ENCODE measurements at regions not wholly inside any gene's neighbourhood (a gene's known extent, or its start where the extent isn't known, plus 50 kb on each side); places are given as distances from the start of the nearest gene placed in this dataset.

DNA sequence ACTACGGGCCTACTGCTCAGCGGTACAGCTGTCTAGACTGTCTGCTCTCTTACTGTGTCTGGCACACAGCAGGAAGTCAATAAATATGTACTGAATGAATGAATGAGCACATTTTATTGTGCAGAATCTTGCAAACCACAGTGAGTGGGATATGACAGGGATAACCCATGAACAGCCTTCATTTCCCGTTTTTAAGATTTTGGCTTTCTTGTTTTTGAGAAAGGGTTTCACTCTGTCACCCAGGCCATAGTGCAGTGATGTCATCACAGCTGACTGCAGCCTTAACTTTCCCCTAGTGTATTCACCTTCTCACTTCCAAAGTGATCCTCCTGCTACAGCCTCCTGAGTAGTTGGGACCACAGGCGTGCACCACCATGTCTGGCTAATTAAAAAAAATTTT lies 203.1 kb downstream of the AEBP2 start:
- intact Hi-C loops (cut with micrococcal nuclease) = no loop called here
- H3K27me3 Mint-ChIP-seq (ENCODE audit: low read depth in 3 of 3) = peaks cover 0 to 3% (median 0%) of the 10 kb centered on the region in 3 donors
- Histone ChIP-seq H3K4me3 (replicated peaks in 1 of 3; ENCODE audit: low read depth in 2 of 3, low read length in 3 of 3) (no peak overlapping the region), H3K36me3 (replicated peaks in 1 of 2; ENCODE audit: control insufficient read depth in 1 of 2, insufficient read depth in 2 of 2, low read length in 2 of 2) (no peaks in the 10 kb centered on the region), H3K79me2 (ENCODE audit: insufficient read depth, low read length) (no peaks in the 10 kb centered on the region), H3K4me1 (ENCODE audit: control insufficient read depth in 1 of 2, insufficient read depth in 2 of 2, low read length in 2 of 2) (no peaks in the 10 kb centered on the region), H3K9ac (ENCODE audit: insufficient read depth, low read length, poor library complexity, severe bottlenecking) (no peak overlapping the region), H4K20me1 (ENCODE audit: insufficient read depth, low read length) (no peaks in the 10 kb centered on the region), H3K9me3 (replicated peaks in 1 of 2; ENCODE audit: control insufficient read depth in 1 of 2, insufficient read depth in 1 of 2, low read length in 2 of 2) (peaks cover 8 to 9% of the 10 kb centered on the region in 2 donors), H2AFZ (ENCODE audit: insufficient read depth, low read depth, low read length, poor library complexity, severe bottlenecking) (no peak overlapping the region), H3K27me3 (ENCODE audit: control insufficient read depth in 2 of 2, insufficient read depth in 2 of 2, low read length in 2 of 2) (no peaks in the 10 kb centered on the region), H3K4me2 (replicated peaks; ENCODE audit: extremely low read depth, low read length, poor library complexity, severe bottlenecking) (no peak overlapping the region), H3K27ac (ENCODE audit: low read depth in 1 of 2, low read length in 2 of 2) (no peak overlapping the region)
- 88% methylated on average over 2 of the region's 4 CpGs for WGBS (ENCODE audit: insufficient coverage)
- no peaks in the 10 kb centered on the region for H3K36me3 Mint-ChIP-seq
- no peak for TF ChIP-seq CTCF (IDR thresholded peaks at IDR 0.05)
- no peak overlapping the region for H3K4me3 Mint-ChIP-seq
- peaks cover 3 to 14% (median 10%) of the 10 kb centered on the region in 7 donors for H3K9me3 Mint-ChIP-seq
- H3K4me1 Mint-ChIP-seq = no peaks in the 10 kb centered on the region
- no peak overlapping the region for H3K27ac Mint-ChIP-seq
- DNase-seq = no peak

GRCh38 chr12:19643635-19644034 lies 204.3 kb downstream of the AEBP2 start:
- H3K27ac Mint-ChIP-seq = no peak overlapping the region
- intact Hi-C loops (cut with micrococcal nuclease) = no loop called here
- Histone ChIP-seq H3K4me1 (ENCODE audit: control insufficient read depth in 1 of 2, insufficient read depth in 2 of 2, low read length in 2 of 2) (no peaks in the 10 kb centered on the region), H3K27ac (ENCODE audit: low read depth in 1 of 2, low read length in 2 of 2) (no peak overlapping the region), H3K79me2 (ENCODE audit: insufficient read depth, low read length) (no peaks in the 10 kb centered on the region), H3K4me3 (replicated peaks in 1 of 3; ENCODE audit: low read depth in 2 of 3, low read length in 3 of 3) (no peak overlapping the region), H3K36me3 (replicated peaks in 1 of 2; ENCODE audit: control insufficient read depth in 1 of 2, insufficient read depth in 2 of 2, low read length in 2 of 2) (no peaks in the 10 kb centered on the region), H2AFZ (ENCODE audit: insufficient read depth, low read depth, low read length, poor library complexity, severe bottlenecking) (no peak overlapping the region), H3K9ac (ENCODE audit: insufficient read depth, low read length, poor library complexity, severe bottlenecking) (no peak overlapping the region), H4K20me1 (ENCODE audit: insufficient read depth, low read length) (no peaks in the 10 kb centered on the region), H3K4me2 (replicated peaks; ENCODE audit: extremely low read depth, low read length, poor library complexity, severe bottlenecking) (no peak overlapping the region), H3K9me3 (replicated peaks in 1 of 2; ENCODE audit: control insufficient read depth in 1 of 2, insufficient read depth in 1 of 2, low read length in 2 of 2) (peaks cover 8 to 9% of the 10 kb centered on the region in 2 donors), H3K27me3 (ENCODE audit: control insufficient read depth in 2 of 2, insufficient read depth in 2 of 2, low read length in 2 of 2) (no peaks in the 10 kb centered on the region)
- WGBS (ENCODE audit: insufficient coverage) = 44% methylated on average over 2 of the region's 5 CpGs
- H3K4me1 Mint-ChIP-seq = peaks cover 6% of the 10 kb centered on the region
- no peak for TF ChIP-seq CTCF (IDR thresholded peaks at IDR 0.05)
- H3K36me3 Mint-ChIP-seq = no peaks in the 10 kb centered on the region
- H3K27me3 Mint-ChIP-seq (ENCODE audit: low read depth in 3 of 3) = peaks cover 0 to 3% (median 0%) of the 10 kb centered on the region in 3 donors
- DNase-seq = no peak
- peaks cover 9 to 21% (median 11%) of the 10 kb centered on the region in 7 donors for H3K9me3 Mint-ChIP-seq
- H3K4me3 Mint-ChIP-seq = no peak overlapping the region
